ENCODE measurements at regions not wholly inside any gene's neighbourhood (a gene's known extent, or its start where the extent isn't known, plus 50 kb on each side); places are given as distances from the start of the nearest gene placed in this dataset.

GRCh38 chr7:41053820-41054219 lies 649.1 kb downstream of the INHBA start:
- no TSS peak for BruUV-seq (replicated peaks)
- Histone ChIP-seq H3K4me1 (ENCODE audit: control insufficient read depth, insufficient read depth, low read length) (no peaks in the 10 kb centered on the region), H3K4me2 (ENCODE audit: control insufficient read depth, insufficient read depth) (no peak overlapping the region), H3K79me2 (ENCODE audit: control insufficient read depth, insufficient read depth, low read length) (no peaks in the 10 kb centered on the region), H3K27me3 (replicated peaks in 1 of 2; ENCODE audit: control insufficient read depth in 2 of 2, insufficient read depth in 2 of 2, low read length in 1 of 2) (no peaks in the 10 kb centered on the region), H3K36me3 (ENCODE audit: control insufficient read depth in 2 of 2, insufficient read depth in 2 of 2, low read length in 1 of 2) (no peaks in the 10 kb centered on the region), H2AFZ (ENCODE audit: control insufficient read depth, low read depth, low read length) (no peak overlapping the region), H4K20me1 (ENCODE audit: control insufficient read depth, insufficient read depth) (no peaks in the 10 kb centered on the region), H3K9ac (ENCODE audit: control insufficient read depth, insufficient read depth, low read length) (no peak overlapping the region), H3K27ac (ENCODE audit: control insufficient read depth, insufficient read depth) (no peak overlapping the region), H3K9me3 (replicated peaks; ENCODE audit: control insufficient read depth, insufficient read depth, low read length) (no peaks in the 10 kb centered on the region; the same call in 2 of the 3 replicates), H3K4me3 (no peak overlapping the region)
- in situ Hi-C loops (cut with MboI): no loop called here
- intact Hi-C loops (cut with micrococcal nuclease; ENCODE audit: unreplicated experiment): no loop called here
- SMC1A ChIA-PET (ENCODE audit: uncharacterized antibody, unreplicated experiment): interaction anchor here (1.0 to 1.6 kb wide), 3 partner anchors 9 to 63 kb away, joined by 3 to 4 read pairs (median 3); no protein-coding TSS in a partner anchor
- RAD21 ChIA-PET (ENCODE audit: unreplicated experiment): interaction anchor here (1.0 kb wide), 1 partner anchor 11 kb away, joined by 3 read pairs; no protein-coding TSS in a partner anchor
- WGBS (ENCODE audit: insufficient coverage, insufficient replicate concordance, low lambda C conversion rate, missing lambda C conversion rate): 91% methylated on average over 2 of the region's 2 CpGs
- no peak for FAIRE-seq
- POLR2A ChIA-PET: no interaction called here
- DNase-seq (ENCODE audit: low read depth, low spot score): no peak
- CTCF ChIA-PET: interaction anchor here (1.0 kb wide), 1 partner anchor 9 kb away, joined by 3 read pairs; no protein-coding TSS in a partner anchor
- no peak for ATAC-seq
- TF ChIP-seq, protein P1, sequence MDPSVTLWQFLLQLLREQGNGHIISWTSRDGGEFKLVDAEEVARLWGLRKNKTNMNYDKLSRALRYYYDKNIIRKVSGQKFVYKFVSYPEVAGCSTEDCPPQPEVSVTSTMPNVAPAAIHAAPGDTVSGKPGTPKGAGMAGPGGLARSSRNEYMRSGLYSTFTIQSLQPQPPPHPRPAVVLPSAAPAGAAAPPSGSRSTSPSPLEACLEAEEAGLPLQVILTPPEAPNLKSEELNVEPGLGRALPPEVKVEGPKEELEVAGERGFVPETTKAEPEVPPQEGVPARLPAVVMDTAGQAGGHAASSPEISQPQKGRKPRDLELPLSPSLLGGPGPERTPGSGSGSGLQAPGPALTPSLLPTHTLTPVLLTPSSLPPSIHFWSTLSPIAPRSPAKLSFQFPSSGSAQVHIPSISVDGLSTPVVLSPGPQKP (IDR thresholded peaks at IDR 0.05; ENCODE audit: low read depth, low read length): no peak
- TF ChIP-seq ATF2 (IDR thresholded peaks at IDR 0.05; ENCODE audit: low read length) (no peak), EGR1 (IDR thresholded peaks at IDR 0.05; ENCODE audit: borderline replicate concordance in 1 of 2, low read depth in 2 of 2, low read length in 2 of 2) (no peak), SRF (IDR thresholded peaks at IDR 0.05; ENCODE audit: low read depth in 2 of 2, low read length in 2 of 2) (no peak), RELB (IDR thresholded peaks at IDR 0.05; ENCODE audit: low read depth) (no peak), ZBTB4 (CRISPR knock-in tag; IDR thresholded peaks at IDR 0.05) (no peak), TCF7 (IDR thresholded peaks at IDR 0.05; ENCODE audit: borderline replicate concordance) (no peak), SMARCA5 (IDR thresholded peaks at IDR 0.05) (no peak), MEF2A (IDR thresholded peaks at IDR 0.05; ENCODE audit: insufficient read depth, low read depth, low read length) (no peak), CBX3 (IDR thresholded peaks at IDR 0.05; ENCODE audit: borderline replicate concordance, low read depth) (no peak), KAT2A (conservative IDR thresholded peaks at IDR 0.05; ENCODE audit: control insufficient read depth, low read depth, low read length) (no peak), TARDBP (IDR thresholded peaks at IDR 0.05; ENCODE audit: borderline replicate concordance) (no peak), ATF7 (IDR thresholded peaks at IDR 0.05; ENCODE audit: low read depth) (no peak)
- TF ChIP-seq, protein P2, sequence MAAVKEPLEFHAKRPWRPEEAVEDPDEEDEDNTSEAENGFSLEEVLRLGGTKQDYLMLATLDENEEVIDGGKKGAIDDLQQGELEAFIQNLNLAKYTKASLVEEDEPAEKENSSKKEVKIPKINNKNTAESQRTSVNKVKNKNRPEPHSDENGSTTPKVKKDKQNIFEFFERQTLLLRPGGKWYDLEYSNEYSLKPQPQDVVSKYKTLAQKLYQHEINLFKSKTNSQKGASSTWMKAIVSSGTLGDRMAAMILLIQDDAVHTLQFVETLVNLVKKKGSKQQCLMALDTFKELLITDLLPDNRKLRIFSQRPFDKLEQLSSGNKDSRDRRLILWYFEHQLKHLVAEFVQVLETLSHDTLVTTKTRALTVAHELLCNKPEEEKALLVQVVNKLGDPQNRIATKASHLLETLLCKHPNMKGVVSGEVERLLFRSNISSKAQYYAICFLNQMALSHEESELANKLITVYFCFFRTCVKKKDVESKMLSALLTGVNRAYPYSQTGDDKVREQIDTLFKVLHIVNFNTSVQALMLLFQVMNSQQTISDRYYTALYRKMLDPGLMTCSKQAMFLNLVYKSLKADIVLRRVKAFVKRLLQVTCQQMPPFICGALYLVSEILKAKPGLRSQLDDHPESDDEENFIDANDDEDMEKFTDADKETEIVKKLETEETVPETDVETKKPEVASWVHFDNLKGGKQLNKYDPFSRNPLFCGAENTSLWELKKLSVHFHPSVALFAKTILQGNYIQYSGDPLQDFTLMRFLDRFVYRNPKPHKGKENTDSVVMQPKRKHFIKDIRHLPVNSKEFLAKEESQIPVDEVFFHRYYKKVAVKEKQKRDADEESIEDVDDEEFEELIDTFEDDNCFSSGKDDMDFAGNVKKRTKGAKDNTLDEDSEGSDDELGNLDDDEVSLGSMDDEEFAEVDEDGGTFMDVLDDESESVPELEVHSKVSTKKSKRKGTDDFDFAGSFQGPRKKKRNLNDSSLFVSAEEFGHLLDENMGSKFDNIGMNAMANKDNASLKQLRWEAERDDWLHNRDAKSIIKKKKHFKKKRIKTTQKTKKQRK (IDR thresholded peaks at IDR 0.05; ENCODE audit: low read depth, low read length): no peak

Data from GM12878 (cell line).